Skeletal muscle satellite cell (primary cell): ENCODE measurements at regions not wholly inside any gene's neighbourhood (a gene's known extent, or its start where the extent isn't known, plus 50 kb on each side); places are given as distances from the start of the nearest gene placed in this dataset.
"Not testable (repeated sequence)": the region's sequence is repeated elsewhere in the genome, so short reads cannot be mapped to it uniquely, and the experiment has no call there.

ENCODE experiments used
- H3K27me3 ChIP-seq: 2 replicates; pipeline ENCODE4 v1.7.0; 2013; ENCODE audit warnings: low read length; ENCODE audit not compliant: control insufficient read depth, insufficient read depth
- H3K36me3 ChIP-seq: 2 replicates; pipeline ENCODE4 v1.7.0; 2013; ENCODE audit warnings: mild to moderate bottlenecking, control low read depth, low read length; ENCODE audit not compliant: insufficient read depth
- H3K4me1 ChIP-seq: 2 replicates; pipeline ENCODE4 v1.7.0; 2013; ENCODE audit warnings: low read length; ENCODE audit not compliant: control insufficient read depth, insufficient read depth
- H3K4me2 ChIP-seq: 2 replicates; pipeline ENCODE4 v1.7.0; 2013; ENCODE audit warnings: mild to moderate bottlenecking, low read length
- H3K4me3 ChIP-seq: 2 replicates; pipeline ENCODE4 v1.7.0; 2013; ENCODE audit warnings: low read length
- H3K9ac ChIP-seq: 2 replicates; pipeline ENCODE4 v1.7.0; 2013; ENCODE audit warnings: mild to moderate bottlenecking, low read depth, low read length, moderate library complexity
- H3K9me3 ChIP-seq: replicated peaks from 2 replicates; pipeline ENCODE4 v1.7.0; 2013; ENCODE audit warnings: mild to moderate bottlenecking, control low read depth, low read length

GRCh38 chrX:42832764-42833549 lies 55.0 kb upstream of the PPP1R2C start:
- H3K4me1 ChIP-seq = no peaks in the 10 kb centered on the region
- no peaks in the 10 kb centered on the region for H3K27me3 ChIP-seq
- no peak overlapping the region for H3K4me3 ChIP-seq
- H3K36me3 ChIP-seq = no peaks in the 10 kb centered on the region
- H3K9me3 ChIP-seq = no peaks in the 10 kb centered on the region
- no peak overlapping the region for H3K4me2 ChIP-seq
- no peak overlapping the region for H3K9ac ChIP-seq

- not testable (repeated sequence) for H3K4me2 ChIP-seq, H3K9ac ChIP-seq, H3K27me3 ChIP-seq, H3K36me3 ChIP-seq, H3K9me3 ChIP-seq, H3K4me1 ChIP-seq, H3K4me3 ChIP-seq
Observed at GRCh38 chrX:42833550-42833940, 55.6 kb upstream of the PPP1R2C start.

- Histone ChIP-seq H3K4me3 (no peak overlapping the region), H3K36me3 (no peaks in the 10 kb centered on the region), H3K9me3 (no peaks in the 10 kb centered on the region), H3K4me1 (no peaks in the 10 kb centered on the region), H3K9ac (no peak overlapping the region), H3K27me3 (no peaks in the 10 kb centered on the region), H3K4me2 (no peak overlapping the region)
Observed at GRCh38 chrX:42837101-42837726, 59.3 kb upstream of the PPP1R2C start.

- Histone ChIP-seq H3K36me3 (no peaks in the 10 kb centered on the region), H3K27me3 (no peaks in the 10 kb centered on the region), H3K9ac (no peak overlapping the region), H3K4me3 (no peak overlapping the region), H3K4me1 (no peaks in the 10 kb centered on the region), H3K9me3 (no peaks in the 10 kb centered on the region), H3K4me2 (no peak overlapping the region)
Observed at GRCh38 chrX:42837747-42838146, 59.8 kb upstream of the PPP1R2C start.

- Histone ChIP-seq H3K4me1 (no peaks in the 10 kb centered on the region), H3K4me2 (no peak overlapping the region), H3K9ac (no peak overlapping the region), H3K4me3 (no peak overlapping the region), H3K36me3 (no peaks in the 10 kb centered on the region), H3K9me3 (no peaks in the 10 kb centered on the region), H3K27me3 (no peaks in the 10 kb centered on the region)
Observed at GRCh38 chrX:42839632-42840031, 61.7 kb upstream of the PPP1R2C start.

- H3K4me2 ChIP-seq = no peak overlapping the region
- H3K4me3 ChIP-seq = no peak overlapping the region
- H3K9ac ChIP-seq = no peak overlapping the region
- H3K36me3 ChIP-seq = no peaks in the 10 kb centered on the region
- H3K9me3 ChIP-seq = no peaks in the 10 kb centered on the region
- no peaks in the 10 kb centered on the region for H3K27me3 ChIP-seq
- no peaks in the 10 kb centered on the region for H3K4me1 ChIP-seq
Observed at GRCh38 chrX:42846741-42847140, 68.8 kb upstream of the PPP1R2C start.

- no peak overlapping the region for H3K4me2 ChIP-seq
- no peaks in the 10 kb centered on the region for H3K9me3 ChIP-seq
- no peak overlapping the region for H3K4me3 ChIP-seq
- no peaks in the 10 kb centered on the region for H3K36me3 ChIP-seq
- no peaks in the 10 kb centered on the region for H3K27me3 ChIP-seq
- no peaks in the 10 kb centered on the region for H3K4me1 ChIP-seq
- no peak overlapping the region for H3K9ac ChIP-seq
Observed at GRCh38 chrX:42855259-42855658, 77.3 kb upstream of the PPP1R2C start.

GRCh38 chrX:42857766-42858165 lies 79.8 kb upstream of the PPP1R2C start:
- H3K4me1 ChIP-seq = no peaks in the 10 kb centered on the region
- no peak overlapping the region for H3K4me2 ChIP-seq
- no peaks in the 10 kb centered on the region for H3K9me3 ChIP-seq
- H3K36me3 ChIP-seq = no peaks in the 10 kb centered on the region
- no peak overlapping the region for H3K9ac ChIP-seq
- no peak overlapping the region for H3K4me3 ChIP-seq
- no peaks in the 10 kb centered on the region for H3K27me3 ChIP-seq

- no peak overlapping the region for H3K4me2 ChIP-seq
- no peaks in the 10 kb centered on the region for H3K4me1 ChIP-seq
- no peaks in the 10 kb centered on the region for H3K9me3 ChIP-seq
- H3K27me3 ChIP-seq = no peaks in the 10 kb centered on the region
- H3K4me3 ChIP-seq = no peak overlapping the region
- H3K36me3 ChIP-seq = no peaks in the 10 kb centered on the region
- H3K9ac ChIP-seq = no peak overlapping the region
Observed at GRCh38 chrX:42869011-42869410, 91.0 kb upstream of the PPP1R2C start.

- Histone ChIP-seq H3K9ac (no peak overlapping the region), H3K4me2 (no peak overlapping the region), H3K4me1 (no peaks in the 10 kb centered on the region), H3K27me3 (no peaks in the 10 kb centered on the region), H3K36me3 (no peaks in the 10 kb centered on the region), H3K4me3 (no peak overlapping the region), H3K9me3 (no peaks in the 10 kb centered on the region)
Observed at GRCh38 chrX:42869659-42870476, 91.9 kb upstream of the PPP1R2C start.

GRCh38 chrX:42886519-42886918 lies 108.6 kb upstream of the PPP1R2C start:
- Histone ChIP-seq H3K9me3 (no peaks in the 10 kb centered on the region), H3K4me3 (no peak overlapping the region), H3K4me2 (no peak overlapping the region), H3K9ac (no peak overlapping the region), H3K36me3 (no peaks in the 10 kb centered on the region), H3K27me3 (no peaks in the 10 kb centered on the region), H3K4me1 (no peaks in the 10 kb centered on the region)
